ENCODE measurements at regions not wholly inside any gene's neighbourhood (a gene's known extent, or its start where the extent isn't known, plus 50 kb on each side); places are given as distances from the start of the nearest gene placed in this dataset.

DNA sequence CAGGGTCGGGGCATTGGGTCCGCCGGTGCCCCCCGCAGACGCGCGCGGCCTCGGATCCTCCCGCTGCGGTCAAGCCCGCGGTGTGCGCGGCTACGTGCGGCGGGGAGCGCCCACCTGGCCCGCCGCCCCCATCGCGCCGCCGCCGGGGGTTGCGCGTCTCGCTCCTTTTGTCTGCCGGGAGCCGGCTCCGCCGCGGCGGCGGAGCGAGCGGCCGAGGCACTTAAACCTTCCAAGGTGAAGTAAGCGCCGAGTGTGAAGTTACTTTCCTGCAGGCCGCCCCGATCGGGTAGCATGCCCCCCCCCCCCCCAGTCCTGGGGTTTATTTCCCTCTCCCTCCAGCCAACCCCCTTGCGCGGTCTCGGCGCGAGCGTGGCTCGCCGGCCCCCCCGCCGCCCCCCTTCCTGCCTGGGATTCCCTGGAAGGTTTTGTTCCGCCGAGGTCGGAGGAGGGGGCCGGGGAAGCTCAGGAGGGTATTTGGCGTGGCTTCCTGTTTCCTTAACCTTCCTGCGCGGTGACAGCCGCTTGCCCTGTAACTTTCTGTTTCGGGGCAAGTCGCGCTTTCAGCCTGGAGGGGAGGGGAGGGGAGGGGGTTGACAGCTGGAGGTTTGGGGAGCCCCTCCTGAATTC lies 56.6 kb upstream of the GSE1 start:
- no peak for DNase-seq (ENCODE audit: low read depth, low spot score)

DNA sequence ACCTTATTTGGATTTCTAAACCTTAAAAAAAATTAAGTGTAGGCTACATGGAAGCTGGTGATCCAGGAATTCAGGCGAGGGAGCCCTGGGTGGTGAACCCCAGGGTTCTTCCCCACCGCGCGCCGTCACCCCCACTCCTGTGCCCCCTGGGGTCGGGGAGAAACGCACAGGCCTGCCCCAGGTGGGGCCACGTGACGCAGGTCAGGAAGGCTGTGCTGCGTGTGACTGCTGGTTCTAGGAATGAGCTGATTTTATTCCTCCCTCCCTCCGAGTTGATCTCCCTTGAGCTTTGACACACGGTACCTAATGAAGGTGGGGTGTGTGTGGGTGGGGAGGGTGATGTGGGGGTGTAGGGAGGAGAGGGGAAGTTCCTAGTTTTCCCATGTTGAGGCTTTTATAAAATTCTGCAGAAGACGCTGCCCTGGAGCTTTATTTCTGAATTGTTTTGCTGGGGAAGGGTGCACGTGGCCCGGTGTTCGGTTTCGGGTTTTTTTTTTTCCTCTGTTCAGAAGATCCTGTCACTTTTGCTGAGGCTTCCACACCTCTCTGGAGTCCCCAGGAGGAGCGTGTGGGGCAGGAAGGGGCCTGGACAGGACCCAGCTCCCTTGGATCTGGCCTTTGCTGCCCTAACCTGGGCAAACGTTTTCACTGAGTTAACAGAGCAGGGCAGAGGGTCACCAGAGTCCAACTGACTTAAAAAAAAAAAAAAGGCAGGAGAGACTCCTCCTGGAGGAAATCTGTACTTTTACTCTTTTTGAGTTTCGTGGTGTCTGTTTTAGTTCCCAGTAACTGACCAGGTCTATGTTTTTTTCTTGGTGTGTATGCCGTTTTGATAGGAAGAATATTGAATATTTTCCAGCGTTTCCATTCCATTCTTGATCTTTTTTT lies 55.8 kb upstream of the GSE1 start:
- TF ChIP-seq, protein P1, sequence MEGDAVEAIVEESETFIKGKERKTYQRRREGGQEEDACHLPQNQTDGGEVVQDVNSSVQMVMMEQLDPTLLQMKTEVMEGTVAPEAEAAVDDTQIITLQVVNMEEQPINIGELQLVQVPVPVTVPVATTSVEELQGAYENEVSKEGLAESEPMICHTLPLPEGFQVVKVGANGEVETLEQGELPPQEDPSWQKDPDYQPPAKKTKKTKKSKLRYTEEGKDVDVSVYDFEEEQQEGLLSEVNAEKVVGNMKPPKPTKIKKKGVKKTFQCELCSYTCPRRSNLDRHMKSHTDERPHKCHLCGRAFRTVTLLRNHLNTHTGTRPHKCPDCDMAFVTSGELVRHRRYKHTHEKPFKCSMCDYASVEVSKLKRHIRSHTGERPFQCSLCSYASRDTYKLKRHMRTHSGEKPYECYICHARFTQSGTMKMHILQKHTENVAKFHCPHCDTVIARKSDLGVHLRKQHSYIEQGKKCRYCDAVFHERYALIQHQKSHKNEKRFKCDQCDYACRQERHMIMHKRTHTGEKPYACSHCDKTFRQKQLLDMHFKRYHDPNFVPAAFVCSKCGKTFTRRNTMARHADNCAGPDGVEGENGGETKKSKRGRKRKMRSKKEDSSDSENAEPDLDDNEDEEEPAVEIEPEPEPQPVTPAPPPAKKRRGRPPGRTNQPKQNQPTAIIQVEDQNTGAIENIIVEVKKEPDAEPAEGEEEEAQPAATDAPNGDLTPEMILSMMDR (optimal IDR thresholded peaks at IDR 0.05 in 1 of 3, IDR thresholded peaks at IDR 0.05 in 1 of 3, conservative IDR thresholded peaks at IDR 0.05 in 1 of 3; ENCODE audit: extremely low read depth in 1 of 3, insufficient read depth in 2 of 3, low read length in 3 of 3), result peak in 2 of 3 experiments; percentile 1 to 11
- TF ChIP-seq EZH2 (IDR thresholded peaks at IDR 0.05; ENCODE audit: low read length), result no peak
- Histone ChIP-seq H3K4me1 (ENCODE audit: control insufficient read depth, extremely low read depth, insufficient read depth, low read length) (peaks cover 24% of the 10 kb centered on the region), H3K9me3 (ENCODE audit: control insufficient read depth, low read depth, low read length) (no peaks in the 10 kb centered on the region), H3K9me1 (ENCODE audit: control insufficient read depth, extremely low read depth, insufficient read depth, low read length) (no peaks in the 10 kb centered on the region), H4K20me1 (ENCODE audit: control insufficient read depth, extremely low read depth, insufficient read depth, low read length) (no peaks in the 10 kb centered on the region), H3K4me3 (ENCODE audit: control insufficient read depth in 2 of 3, extremely low read depth in 1 of 3, insufficient read depth in 2 of 3, low read depth in 1 of 3, low read length in 3 of 3) (peak overlapping the region; percentile 39 to 89 (median 60)), H3K27me3 (ENCODE audit: control insufficient read depth, extremely low read depth, insufficient read depth, low read length) (no peaks in the 10 kb centered on the region), H3K27ac (ENCODE audit: control insufficient read depth, insufficient read depth, low read length) (peak overlapping the region; percentile 33), H3K4me2 (ENCODE audit: control insufficient read depth, extremely low read depth, insufficient read depth, low read depth, low read length) (peak overlapping the region; percentile 92), H3K36me3 (ENCODE audit: control insufficient read depth in 2 of 2, extremely low read depth in 1 of 2, insufficient read depth in 2 of 2, low read length in 2 of 2) (no peaks in the 10 kb centered on the region), H2AFZ (ENCODE audit: control insufficient read depth, low read length) (peak overlapping the region; percentile 42), H3K79me2 (ENCODE audit: control insufficient read depth, insufficient read depth, low read length) (peaks cover 2% of the 10 kb centered on the region), H3K9ac (ENCODE audit: control insufficient read depth, extremely low read depth, insufficient read depth, low read length) (peak overlapping the region; percentile 72)
- FAIRE-seq, result no peak
- DNase-seq (ENCODE audit: low read depth, low spot score), result no peak
- dilution Hi-C loops (cut with MboI; ENCODE audit: extremely low pct_ligation_motif_present, low sequenced_read_pairs), result no loop called here

More for the DNA sequence above, 56.6 kb upstream of the GSE1 start:
- Histone ChIP-seq H3K27ac (ENCODE audit: control insufficient read depth, insufficient read depth, low read length) (peak overlapping the region; percentile 33), H2AFZ (ENCODE audit: control insufficient read depth, low read length) (peak overlapping the region; percentile 42), H3K9ac (ENCODE audit: control insufficient read depth, extremely low read depth, insufficient read depth, low read length) (peak overlapping the region; percentile 72), H3K4me3 (ENCODE audit: control insufficient read depth in 2 of 3, extremely low read depth in 1 of 3, insufficient read depth in 2 of 3, low read depth in 1 of 3, low read length in 3 of 3) (peak overlapping the region; percentile 60 to 89 (median 68)), H3K4me1 (ENCODE audit: control insufficient read depth, extremely low read depth, insufficient read depth, low read length) (peaks cover 24% of the 10 kb centered on the region), H3K27me3 (ENCODE audit: control insufficient read depth, extremely low read depth, insufficient read depth, low read length) (no peaks in the 10 kb centered on the region), H3K9me3 (ENCODE audit: control insufficient read depth, low read depth, low read length) (no peaks in the 10 kb centered on the region), H3K9me1 (ENCODE audit: control insufficient read depth, extremely low read depth, insufficient read depth, low read length) (no peaks in the 10 kb centered on the region), H3K4me2 (ENCODE audit: control insufficient read depth, extremely low read depth, insufficient read depth, low read depth, low read length) (peak overlapping the region; percentile 92), H3K79me2 (ENCODE audit: control insufficient read depth, insufficient read depth, low read length) (peaks cover 2% of the 10 kb centered on the region), H3K36me3 (ENCODE audit: control insufficient read depth in 2 of 2, extremely low read depth in 1 of 2, insufficient read depth in 2 of 2, low read length in 2 of 2) (no peaks in the 10 kb centered on the region), H4K20me1 (ENCODE audit: control insufficient read depth, extremely low read depth, insufficient read depth, low read length) (no peaks in the 10 kb centered on the region)
- FAIRE-seq, result no peak
- TF ChIP-seq, protein P1 (optimal IDR thresholded peaks at IDR 0.05 in 1 of 3, IDR thresholded peaks at IDR 0.05 in 1 of 3, conservative IDR thresholded peaks at IDR 0.05 in 1 of 3; ENCODE audit: extremely low read depth in 1 of 3, insufficient read depth in 2 of 3, low read length in 3 of 3), result no peak
- no peak for TF ChIP-seq EZH2 (IDR thresholded peaks at IDR 0.05; ENCODE audit: low read length)
- dilution Hi-C loops (cut with MboI; ENCODE audit: extremely low pct_ligation_motif_present, low sequenced_read_pairs), result no loop called here
